HG03520 (cell line): ENCODE measurements at regions not wholly inside any gene's neighbourhood (a gene's known extent, or its start where the extent isn't known, plus 50 kb on each side); places are given as distances from the start of the nearest gene placed in this dataset.

Experiments
- ATAC-seq: cut with Tn5 transposase; IDR thresholded peaks from one replicate; pipeline ENCODE4 v1.9.1; 2021; ENCODE audit warnings: mild to moderate bottlenecking, moderate library complexity; ENCODE audit not compliant: unreplicated experiment

- ATAC-seq = no peak
These were observed 436.1 kb upstream of the MMADHC start for GRCh38 chr2:150023663-150024062.

GRCh38 chr2:150023044-150023443 is 435.5 kb upstream of the MMADHC start:
- ATAC-seq = no peak

- no peak for ATAC-seq
These were observed 433.5 kb upstream of the MMADHC start for GRCh38 chr2:150020937-150021673.

- ATAC-seq = no peak
These were observed 432.6 kb upstream of the MMADHC start for GRCh38 chr2:150020221-150020620.

DNA sequence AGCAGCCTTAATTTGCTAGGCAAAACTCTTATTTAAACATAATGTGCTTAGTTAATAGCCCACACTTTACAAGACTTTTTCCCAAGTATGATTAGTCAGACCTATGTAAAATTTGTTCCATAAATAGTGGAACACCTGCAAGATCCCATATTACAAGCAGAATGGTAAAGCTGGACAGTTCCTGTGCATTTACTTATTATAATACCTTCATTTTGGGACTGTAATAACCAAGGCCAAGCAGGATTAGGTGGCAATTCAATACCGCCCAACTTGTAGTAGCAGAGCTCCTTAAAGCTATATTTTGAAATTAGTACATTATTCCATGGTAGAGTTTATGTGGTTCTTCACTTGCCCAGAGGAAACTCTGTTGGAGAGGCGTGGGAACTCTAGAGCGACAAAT is 431.5 kb upstream of the MMADHC start:
- ATAC-seq = no peak

- no peak for ATAC-seq
These were observed 425.4 kb upstream of the MMADHC start for GRCh38 chr2:150012986-150013385.

GRCh38 chr2:150011161-150011730 is 423.7 kb upstream of the MMADHC start:
- ATAC-seq = no peak

DNA sequence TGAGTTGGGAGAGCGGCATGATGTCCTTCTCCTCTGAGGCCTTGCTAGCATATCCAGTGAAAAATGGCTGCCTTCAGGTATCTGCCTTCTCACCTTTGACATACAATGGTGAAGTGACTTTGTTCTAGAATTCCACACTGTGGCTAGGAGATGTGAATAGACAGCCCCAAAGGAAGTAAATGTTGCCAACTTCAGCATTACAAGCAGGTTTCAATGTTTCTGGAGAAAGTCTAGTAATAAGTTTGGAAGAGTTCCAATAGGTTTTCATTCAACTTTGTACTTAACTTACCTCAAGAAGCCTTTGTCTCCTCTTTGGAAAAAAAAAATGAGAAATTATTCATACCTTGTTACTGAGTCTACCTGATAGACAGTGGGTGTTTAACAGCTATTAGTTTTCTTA is 421.3 kb upstream of the MMADHC start:
- ATAC-seq = no peak

- no peak for ATAC-seq
These were observed 420.3 kb upstream of the MMADHC start for GRCh38 chr2:150007815-150008430.

DNA sequence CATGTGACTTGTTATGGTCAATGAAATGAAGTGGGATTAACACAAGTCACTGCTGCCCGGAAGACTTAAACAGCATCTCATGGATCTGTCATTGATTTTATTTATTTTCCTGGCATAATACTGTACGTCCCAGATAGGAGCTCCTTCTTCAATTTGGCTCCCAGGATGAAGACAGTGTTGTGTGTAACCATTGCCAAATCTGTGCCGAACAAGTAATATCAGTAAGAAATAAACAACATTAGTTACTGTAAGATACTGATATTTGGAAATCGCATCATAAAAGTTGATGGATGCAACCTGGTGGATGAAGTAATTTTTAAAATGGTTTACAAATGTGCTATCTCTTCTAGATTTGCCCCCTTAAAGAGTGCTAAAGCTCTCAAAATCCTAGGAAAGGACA is 419.0 kb upstream of the MMADHC start:
- no peak for ATAC-seq

DNA sequence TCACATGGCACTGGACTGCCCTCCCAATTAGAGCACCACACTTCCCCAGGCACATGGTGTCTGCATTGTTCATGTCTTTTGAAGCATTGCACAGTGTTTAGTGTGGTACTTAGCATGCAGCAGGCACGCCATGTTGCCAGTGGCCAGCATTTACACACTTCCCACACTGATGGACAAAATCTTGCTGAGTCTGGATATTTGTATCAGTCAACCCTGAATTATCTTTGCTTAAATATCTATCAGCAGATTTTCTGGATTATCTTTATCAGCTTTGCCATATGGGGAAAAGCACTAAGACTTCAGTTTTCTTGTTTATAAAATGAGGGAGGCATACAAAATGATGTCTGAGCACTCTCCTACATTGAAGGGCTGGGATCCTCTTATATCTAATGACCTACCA is 416.0 kb upstream of the MMADHC start:
- ATAC-seq = no peak

GRCh38 chr2:150001788-150002187 is 414.2 kb upstream of the MMADHC start:
- ATAC-seq = no peak

DNA sequence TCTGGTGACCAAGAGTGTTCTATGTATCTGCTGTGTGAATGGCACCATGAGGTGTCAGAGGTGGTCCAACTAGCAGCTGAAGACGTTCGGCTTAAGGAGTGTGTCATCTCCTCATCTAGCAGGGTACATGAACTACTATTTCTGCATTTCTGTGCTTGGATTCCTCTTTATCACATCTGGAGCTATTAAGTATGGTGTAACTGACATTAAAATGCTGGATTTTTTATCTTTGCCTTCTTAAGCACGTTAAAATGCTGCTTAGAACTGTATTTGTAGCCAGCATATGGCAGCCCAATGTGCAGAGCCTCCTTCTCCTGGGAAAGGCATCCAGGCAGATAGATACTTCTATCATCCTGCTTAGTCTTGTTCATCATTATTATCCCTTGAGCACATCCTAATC is 409.3 kb upstream of the MMADHC start:
- ATAC-seq = no peak

DNA sequence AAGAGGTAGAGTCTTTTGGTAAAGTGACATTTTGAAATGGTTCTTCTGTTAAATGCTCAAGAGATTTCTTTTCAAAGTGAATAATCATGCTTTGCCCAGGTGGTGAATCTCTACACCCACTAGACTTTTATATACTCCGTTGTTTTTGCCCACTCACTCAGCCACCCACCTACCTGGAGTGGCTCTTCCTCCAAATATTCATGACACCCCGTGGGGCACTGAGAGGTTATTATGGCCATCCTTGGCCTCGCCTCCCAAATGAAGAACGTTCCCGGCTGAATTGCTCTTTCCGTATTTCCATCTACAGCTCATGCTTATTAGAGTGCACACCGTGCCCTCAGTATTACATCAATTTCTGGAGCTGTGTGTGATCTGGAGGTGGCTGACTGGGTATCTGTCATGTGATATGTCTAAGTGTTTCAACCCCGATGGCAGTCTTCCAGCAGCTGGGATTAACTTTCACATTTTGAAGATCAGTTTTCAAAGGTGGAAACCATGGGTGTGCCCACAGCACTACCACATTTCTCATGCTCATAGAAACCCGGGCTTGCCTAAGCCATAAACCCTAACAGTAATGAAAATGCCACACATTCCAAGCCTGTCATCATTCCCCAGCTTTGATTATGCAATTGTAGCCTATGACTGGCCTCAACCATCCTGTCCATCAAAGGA is 406.6 kb upstream of the MMADHC start:
- ATAC-seq = no peak

GRCh38 chr2:149993316-149993715 is 405.7 kb upstream of the MMADHC start:
- no peak for ATAC-seq

DNA sequence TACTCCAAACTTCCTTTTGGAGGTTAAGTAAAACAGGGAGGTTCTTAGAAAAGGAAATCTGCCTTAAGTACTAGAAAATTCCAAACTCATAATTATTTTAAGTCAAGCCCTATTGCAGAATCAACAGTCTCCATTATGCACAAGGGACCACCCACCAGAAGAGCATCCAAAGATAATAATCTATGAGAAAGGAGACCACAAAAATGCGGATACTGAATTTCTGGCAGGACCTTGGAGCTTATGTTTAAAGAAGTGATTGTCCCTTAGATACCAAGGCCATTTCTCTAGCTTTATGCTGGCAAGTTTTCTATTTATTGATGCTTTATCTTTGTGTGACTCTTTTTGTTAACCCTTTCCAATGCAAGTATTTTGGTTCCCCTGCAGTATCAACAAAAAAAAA is 404.0 kb upstream of the MMADHC start:
- ATAC-seq = no peak

GRCh38 chr2:149990965-149991364 is 403.4 kb upstream of the MMADHC start:
- ATAC-seq = no peak

GRCh38 chr2:149989447-149990063 is 402.0 kb upstream of the MMADHC start:
- ATAC-seq = no peak

DNA sequence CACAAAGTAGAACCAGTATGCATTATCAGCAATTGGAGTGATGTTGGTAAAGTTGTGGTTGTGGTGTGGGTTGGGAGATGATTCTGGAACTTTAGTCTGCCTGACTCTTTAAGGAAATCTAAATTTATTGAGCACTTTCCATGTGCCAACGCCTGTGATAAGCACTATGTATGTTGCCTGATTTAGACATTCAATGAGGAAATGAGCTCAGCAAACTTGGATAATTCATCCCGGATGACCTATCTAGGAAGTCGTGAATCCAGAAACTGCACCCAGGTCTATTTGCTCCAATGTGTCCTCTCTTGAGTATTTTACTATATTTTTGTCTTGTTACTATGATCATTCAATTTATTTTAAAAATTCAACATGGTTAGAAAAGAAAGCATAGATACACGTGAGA is 400.8 kb upstream of the MMADHC start:
- ATAC-seq = no peak

DNA sequence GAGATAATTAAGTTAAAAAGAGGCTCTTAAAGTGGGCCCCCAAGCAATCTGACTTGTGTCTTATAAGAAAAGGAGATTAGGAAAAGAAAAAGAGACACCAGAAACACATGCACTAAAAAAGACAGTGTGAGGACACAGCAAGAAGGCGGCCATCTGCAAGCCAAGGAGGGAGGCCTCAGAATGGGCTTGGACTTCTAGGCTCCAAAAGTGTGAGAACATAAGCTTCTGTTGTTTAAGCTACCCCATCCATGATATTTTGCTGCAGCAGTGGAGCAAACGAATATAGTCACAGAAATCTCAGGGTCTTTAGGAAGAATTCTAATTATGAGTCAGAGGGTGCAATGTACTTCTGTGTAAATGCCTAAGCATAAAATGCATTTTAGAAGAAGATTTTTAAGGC is 399.3 kb upstream of the MMADHC start:
- no peak for ATAC-seq

DNA sequence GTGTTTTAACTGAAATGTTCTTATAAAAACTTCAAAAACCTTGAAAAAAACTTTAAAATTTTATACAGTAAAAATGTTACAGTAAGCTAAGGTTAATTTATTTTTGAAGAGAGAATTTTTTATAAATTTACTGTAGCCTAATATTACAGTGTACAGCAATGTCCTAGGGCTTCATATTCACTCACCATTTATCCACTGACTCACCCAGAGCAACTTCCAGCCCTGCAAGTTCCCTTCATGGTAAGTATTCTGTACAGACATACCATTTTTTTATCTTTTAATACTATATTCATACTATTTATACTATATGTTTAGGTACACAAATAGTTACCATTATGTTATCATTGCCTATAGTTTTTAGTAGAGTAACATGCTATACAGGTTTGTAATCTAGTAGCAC is 396.7 kb upstream of the MMADHC start:
- no peak for ATAC-seq

- ATAC-seq = no peak
These were observed 384.5 kb upstream of the MMADHC start for GRCh38 chr2:149972066-149972465.
